ENCODE measurements at regions not wholly inside any gene's neighbourhood (a gene's known extent, or its start where the extent isn't known, plus 50 kb on each side); places are given as distances from the start of the nearest gene placed in this dataset.

DNA sequence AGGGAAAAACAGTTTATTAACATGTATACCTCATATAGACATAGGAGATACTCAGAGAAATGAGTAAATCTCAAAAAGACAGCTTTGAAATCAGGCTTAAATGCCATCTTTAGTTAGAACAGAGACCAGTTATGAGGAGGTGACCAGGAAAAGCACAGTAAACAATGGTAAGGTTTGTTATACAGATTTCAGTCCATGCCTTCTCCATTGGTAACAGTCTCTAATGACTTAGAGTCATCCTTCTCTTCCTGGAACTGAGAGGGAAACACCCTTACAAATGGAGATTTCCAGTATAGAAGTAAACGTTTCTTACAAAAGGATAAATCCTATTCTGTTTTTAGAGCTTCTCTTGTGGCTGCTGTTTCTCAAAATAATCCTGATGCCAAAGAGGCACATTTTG lies 476.3 kb upstream of the NAALADL2 start:
- no peak for FAIRE-seq

DNA sequence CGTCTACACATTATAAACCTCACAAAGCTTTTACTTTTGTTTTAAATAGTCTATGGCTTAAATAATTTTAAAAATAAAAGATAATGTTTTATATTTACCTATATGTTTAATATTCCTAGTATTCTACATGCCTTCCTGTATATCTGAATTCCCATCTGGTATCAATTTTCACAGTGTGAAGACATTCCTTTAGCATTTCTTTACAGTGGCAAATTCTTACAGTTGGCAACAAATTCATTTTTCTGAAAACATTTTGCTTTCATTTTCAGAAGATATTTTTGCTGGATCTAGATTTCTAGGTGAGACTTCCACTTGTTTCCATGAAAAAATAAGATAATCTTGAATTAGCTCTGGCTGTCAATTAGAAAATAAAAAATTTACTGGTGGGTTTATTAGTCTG lies 471.4 kb upstream of the NAALADL2 start:
- dilution Hi-C loops (cut with MboI; ENCODE audit: extremely low pct_ligation_motif_present, low sequenced_read_pairs) = no loop called here
- Histone ChIP-seq H3K27me3 (ENCODE audit: control insufficient read depth, extremely low read depth, insufficient read depth, low read length) (no peaks in the 10 kb centered on the region), H3K36me3 (ENCODE audit: control insufficient read depth in 2 of 2, extremely low read depth in 1 of 2, insufficient read depth in 2 of 2, low read length in 2 of 2) (no peaks in the 10 kb centered on the region), H3K9ac (ENCODE audit: control insufficient read depth, extremely low read depth, insufficient read depth, low read length) (no peak overlapping the region), H3K4me3 (ENCODE audit: control insufficient read depth in 2 of 3, extremely low read depth in 1 of 3, insufficient read depth in 2 of 3, low read depth in 1 of 3, low read length in 3 of 3) (no peak overlapping the region), H3K9me1 (ENCODE audit: control insufficient read depth, extremely low read depth, insufficient read depth, low read length) (no peaks in the 10 kb centered on the region), H3K79me2 (ENCODE audit: control insufficient read depth, insufficient read depth, low read length) (no peaks in the 10 kb centered on the region), H3K27ac (ENCODE audit: control insufficient read depth, insufficient read depth, low read length) (no peak overlapping the region), H3K9me3 (ENCODE audit: control insufficient read depth, low read depth, low read length) (no peaks in the 10 kb centered on the region), H2AFZ (ENCODE audit: control insufficient read depth, low read length) (no peak overlapping the region), H3K4me1 (ENCODE audit: control insufficient read depth, extremely low read depth, insufficient read depth, low read length) (no peaks in the 10 kb centered on the region), H4K20me1 (ENCODE audit: control insufficient read depth, extremely low read depth, insufficient read depth, low read length) (no peaks in the 10 kb centered on the region), H3K4me2 (ENCODE audit: control insufficient read depth, extremely low read depth, insufficient read depth, low read depth, low read length) (no peak overlapping the region)
- FAIRE-seq (no peak), DNase-seq (ENCODE audit: low read depth, low spot score) (no peak)
- TF ChIP-seq, protein P1, sequence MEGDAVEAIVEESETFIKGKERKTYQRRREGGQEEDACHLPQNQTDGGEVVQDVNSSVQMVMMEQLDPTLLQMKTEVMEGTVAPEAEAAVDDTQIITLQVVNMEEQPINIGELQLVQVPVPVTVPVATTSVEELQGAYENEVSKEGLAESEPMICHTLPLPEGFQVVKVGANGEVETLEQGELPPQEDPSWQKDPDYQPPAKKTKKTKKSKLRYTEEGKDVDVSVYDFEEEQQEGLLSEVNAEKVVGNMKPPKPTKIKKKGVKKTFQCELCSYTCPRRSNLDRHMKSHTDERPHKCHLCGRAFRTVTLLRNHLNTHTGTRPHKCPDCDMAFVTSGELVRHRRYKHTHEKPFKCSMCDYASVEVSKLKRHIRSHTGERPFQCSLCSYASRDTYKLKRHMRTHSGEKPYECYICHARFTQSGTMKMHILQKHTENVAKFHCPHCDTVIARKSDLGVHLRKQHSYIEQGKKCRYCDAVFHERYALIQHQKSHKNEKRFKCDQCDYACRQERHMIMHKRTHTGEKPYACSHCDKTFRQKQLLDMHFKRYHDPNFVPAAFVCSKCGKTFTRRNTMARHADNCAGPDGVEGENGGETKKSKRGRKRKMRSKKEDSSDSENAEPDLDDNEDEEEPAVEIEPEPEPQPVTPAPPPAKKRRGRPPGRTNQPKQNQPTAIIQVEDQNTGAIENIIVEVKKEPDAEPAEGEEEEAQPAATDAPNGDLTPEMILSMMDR (optimal IDR thresholded peaks at IDR 0.05 in 1 of 3, IDR thresholded peaks at IDR 0.05 in 1 of 3, conservative IDR thresholded peaks at IDR 0.05 in 1 of 3; ENCODE audit: extremely low read depth in 1 of 3, insufficient read depth in 2 of 3, low read length in 3 of 3) = no peak
- TF ChIP-seq EZH2 (IDR thresholded peaks at IDR 0.05; ENCODE audit: low read length) = no peak

More for the DNA sequence above, 476.3 kb upstream of the NAALADL2 start:
- H2AFZ ChIP-seq (ENCODE audit: control insufficient read depth, low read length) = no peak overlapping the region
- H3K9me1 ChIP-seq (ENCODE audit: control insufficient read depth, extremely low read depth, insufficient read depth, low read length) = no peaks in the 10 kb centered on the region
- H4K20me1 ChIP-seq (ENCODE audit: control insufficient read depth, extremely low read depth, insufficient read depth, low read length) = no peaks in the 10 kb centered on the region
- TF ChIP-seq, protein P1 (optimal IDR thresholded peaks at IDR 0.05 in 1 of 3, IDR thresholded peaks at IDR 0.05 in 1 of 3, conservative IDR thresholded peaks at IDR 0.05 in 1 of 3; ENCODE audit: extremely low read depth in 1 of 3, insufficient read depth in 2 of 3, low read length in 3 of 3) = no peak
- no peak for TF ChIP-seq EZH2 (IDR thresholded peaks at IDR 0.05; ENCODE audit: low read length)
- DNase-seq (ENCODE audit: low read depth, low spot score) = no peak
- no peaks in the 10 kb centered on the region for H3K27me3 ChIP-seq (ENCODE audit: control insufficient read depth, extremely low read depth, insufficient read depth, low read length)
- H3K27ac ChIP-seq (ENCODE audit: control insufficient read depth, insufficient read depth, low read length) = no peak overlapping the region
- H3K9ac ChIP-seq (ENCODE audit: control insufficient read depth, extremely low read depth, insufficient read depth, low read length) = no peak overlapping the region
- dilution Hi-C loops (cut with MboI; ENCODE audit: extremely low pct_ligation_motif_present, low sequenced_read_pairs) = no loop called here
- H3K4me1 ChIP-seq (ENCODE audit: control insufficient read depth, extremely low read depth, insufficient read depth, low read length) = no peaks in the 10 kb centered on the region
- H3K4me2 ChIP-seq (ENCODE audit: control insufficient read depth, extremely low read depth, insufficient read depth, low read depth, low read length) = no peak overlapping the region
- H3K79me2 ChIP-seq (ENCODE audit: control insufficient read depth, insufficient read depth, low read length) = no peaks in the 10 kb centered on the region
- H3K9me3 ChIP-seq (ENCODE audit: control insufficient read depth, low read depth, low read length) = no peaks in the 10 kb centered on the region
- no peak overlapping the region for H3K4me3 ChIP-seq (ENCODE audit: control insufficient read depth in 2 of 3, extremely low read depth in 1 of 3, insufficient read depth in 2 of 3, low read depth in 1 of 3, low read length in 3 of 3)
- no peaks in the 10 kb centered on the region for H3K36me3 ChIP-seq (ENCODE audit: control insufficient read depth in 2 of 2, extremely low read depth in 1 of 2, insufficient read depth in 2 of 2, low read length in 2 of 2)

Measured in keratinocyte (primary cell).